OCI-LY1 (cell line): ENCODE measurements at regions not wholly inside any gene's neighbourhood (a gene's known extent, or its start where the extent isn't known, plus 50 kb on each side); places are given as distances from the start of the nearest gene placed in this dataset.

Experiments used
- EZH2 ChIP-seq: fragments of 200-600 bp; sonication (generic), shearing (Covaris generic); IDR thresholded peaks from 2 replicates; pipeline ENCODE4 v1.8.0; 2017; ENCODE audit warnings: borderline replicate concordance, mixed run types, mild to moderate bottlenecking, antibody characterized with exemption, low read length, moderate library complexity, mixed read lengths
- TF ChIP-seq, protein P1 (sequence below): fragments of 200-600 bp; sonication (generic), shearing (Covaris generic); IDR thresholded peaks from 2 replicates; pipeline ENCODE4 v1.5.1; 2017; ENCODE audit warnings: mild to moderate bottlenecking, antibody characterized with exemption, low read length, moderate library complexity, mixed read lengths

DNA sequence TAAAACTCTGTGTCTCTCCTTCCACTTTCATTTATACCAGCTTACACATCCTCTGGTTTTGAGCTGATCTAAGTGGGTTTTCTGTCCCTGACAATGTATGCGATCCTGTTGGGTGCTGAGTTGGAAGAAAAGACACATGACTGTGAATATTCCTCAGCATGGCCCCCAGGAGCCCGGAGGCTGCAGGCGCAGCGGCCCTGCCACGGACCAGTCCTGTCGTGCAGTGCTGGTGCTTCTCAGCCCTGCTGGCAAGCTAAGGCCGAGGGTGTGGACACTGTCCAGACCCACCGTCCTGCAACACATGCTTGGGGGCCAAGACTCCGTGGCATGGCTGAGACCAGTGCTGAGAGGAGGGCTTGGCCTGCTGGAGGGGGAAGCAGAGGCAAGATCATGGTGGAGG is 328.9 kb upstream of the IRX2 start:
- TF ChIP-seq, protein P1, sequence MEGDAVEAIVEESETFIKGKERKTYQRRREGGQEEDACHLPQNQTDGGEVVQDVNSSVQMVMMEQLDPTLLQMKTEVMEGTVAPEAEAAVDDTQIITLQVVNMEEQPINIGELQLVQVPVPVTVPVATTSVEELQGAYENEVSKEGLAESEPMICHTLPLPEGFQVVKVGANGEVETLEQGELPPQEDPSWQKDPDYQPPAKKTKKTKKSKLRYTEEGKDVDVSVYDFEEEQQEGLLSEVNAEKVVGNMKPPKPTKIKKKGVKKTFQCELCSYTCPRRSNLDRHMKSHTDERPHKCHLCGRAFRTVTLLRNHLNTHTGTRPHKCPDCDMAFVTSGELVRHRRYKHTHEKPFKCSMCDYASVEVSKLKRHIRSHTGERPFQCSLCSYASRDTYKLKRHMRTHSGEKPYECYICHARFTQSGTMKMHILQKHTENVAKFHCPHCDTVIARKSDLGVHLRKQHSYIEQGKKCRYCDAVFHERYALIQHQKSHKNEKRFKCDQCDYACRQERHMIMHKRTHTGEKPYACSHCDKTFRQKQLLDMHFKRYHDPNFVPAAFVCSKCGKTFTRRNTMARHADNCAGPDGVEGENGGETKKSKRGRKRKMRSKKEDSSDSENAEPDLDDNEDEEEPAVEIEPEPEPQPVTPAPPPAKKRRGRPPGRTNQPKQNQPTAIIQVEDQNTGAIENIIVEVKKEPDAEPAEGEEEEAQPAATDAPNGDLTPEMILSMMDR: no peak
- no peak for TF ChIP-seq EZH2
